Middle frontal gyrus (tissue), 1 donor: ENCODE measurements at regions not wholly inside any gene's neighbourhood (a gene's known extent, or its start where the extent isn't known, plus 50 kb on each side); places are given as distances from the start of the nearest gene placed in this dataset.

Source experiments
- DNase-seq: peaks from one replicate; pipeline ENCODE4 v3.0.0-alpha.2; 2015; ENCODE audit warnings: low spot score; ENCODE audit errors: extremely low spot score

DNA sequence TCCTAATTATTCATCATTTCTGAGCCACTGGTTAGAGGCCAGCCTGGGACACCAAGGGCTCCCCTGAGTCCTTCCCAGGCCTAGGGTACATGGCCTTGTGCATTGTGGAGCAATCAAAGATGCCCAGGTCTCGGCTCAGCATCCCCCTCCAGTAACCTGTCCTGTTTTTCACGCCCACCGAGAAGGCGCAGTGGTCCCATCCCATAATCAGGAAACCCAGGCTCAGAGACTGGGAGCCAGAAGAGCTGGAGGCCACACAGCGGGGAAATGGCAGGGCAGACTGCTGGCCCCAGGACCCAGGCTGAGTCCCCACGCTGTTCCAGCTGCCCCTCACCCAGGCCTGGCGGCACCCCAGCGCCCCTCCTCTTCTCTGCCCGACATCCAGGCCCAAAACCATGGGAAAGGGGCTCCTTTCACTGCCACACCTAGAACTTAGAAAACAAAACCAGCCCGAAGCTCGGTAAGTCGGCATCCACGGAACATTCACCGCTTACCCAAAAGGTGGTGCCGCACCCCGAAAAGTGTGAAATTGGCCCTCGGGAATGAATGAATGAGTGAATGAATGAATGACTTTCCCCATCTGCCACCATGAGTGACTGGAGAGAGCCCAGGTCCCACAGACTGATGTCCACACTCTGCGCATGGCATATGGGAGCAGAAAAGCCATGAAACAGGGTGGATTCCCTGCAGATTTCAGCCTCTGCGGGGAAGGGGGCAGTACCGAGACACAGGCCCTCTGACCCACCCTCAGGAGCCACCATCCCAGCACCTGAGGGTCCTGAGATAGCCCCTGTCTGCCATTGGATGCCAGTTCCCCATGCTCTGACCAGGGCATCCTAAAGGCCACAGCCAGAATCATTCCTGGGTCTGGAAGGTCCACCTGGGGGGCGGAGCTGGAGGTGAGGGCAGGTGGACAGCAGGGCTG is 132.5 kb downstream of the OLFM1 start:
- DNase-seq, result no peak

DNA sequence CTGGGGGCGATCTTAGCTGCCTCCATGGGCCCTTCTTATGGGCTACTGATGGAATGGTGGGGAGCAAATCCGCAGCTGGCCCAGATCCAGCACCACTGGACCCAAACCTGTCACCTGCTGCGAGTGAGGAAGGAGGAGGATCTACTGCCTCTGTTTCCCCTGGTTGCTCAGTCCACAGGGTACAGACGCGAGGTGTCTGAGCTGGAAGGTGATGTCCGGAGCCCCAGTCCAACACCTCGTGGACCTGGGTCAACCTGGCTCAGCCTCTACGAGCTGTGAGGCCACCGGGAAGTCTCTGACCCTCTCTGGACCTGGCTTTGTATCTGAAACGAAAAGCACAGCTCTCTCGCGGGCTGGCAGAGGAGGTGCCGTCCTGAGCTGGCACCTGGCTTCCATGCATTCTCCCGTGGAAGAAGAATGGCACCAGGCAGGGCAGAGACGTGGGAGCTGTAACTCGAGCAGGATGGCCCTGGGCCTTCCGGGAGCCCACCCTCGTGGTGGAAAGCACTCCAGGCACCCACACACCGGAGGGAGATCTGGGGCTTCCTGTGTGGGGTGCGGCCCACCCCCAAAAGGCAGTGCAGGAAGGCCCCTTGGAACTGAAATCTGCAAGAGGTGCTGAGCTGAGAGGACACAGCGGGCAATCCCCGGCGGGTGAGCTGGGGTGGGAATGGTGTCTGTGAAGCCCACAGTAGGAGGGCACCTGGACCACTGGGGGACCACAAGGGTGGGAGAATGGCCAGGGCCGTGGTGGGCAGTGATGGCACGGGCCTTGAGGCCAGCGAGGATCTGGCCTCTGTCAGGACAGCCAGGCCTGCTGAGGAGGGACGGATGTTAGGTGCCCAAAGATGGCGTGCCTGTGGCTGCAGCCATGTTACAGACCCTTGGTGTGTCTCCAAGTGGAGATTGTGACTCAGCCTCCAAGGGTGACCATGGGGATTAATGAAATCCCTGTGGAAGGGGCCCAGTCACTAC is 133.4 kb downstream of the OLFM1 start:
- no peak for DNase-seq

DNA sequence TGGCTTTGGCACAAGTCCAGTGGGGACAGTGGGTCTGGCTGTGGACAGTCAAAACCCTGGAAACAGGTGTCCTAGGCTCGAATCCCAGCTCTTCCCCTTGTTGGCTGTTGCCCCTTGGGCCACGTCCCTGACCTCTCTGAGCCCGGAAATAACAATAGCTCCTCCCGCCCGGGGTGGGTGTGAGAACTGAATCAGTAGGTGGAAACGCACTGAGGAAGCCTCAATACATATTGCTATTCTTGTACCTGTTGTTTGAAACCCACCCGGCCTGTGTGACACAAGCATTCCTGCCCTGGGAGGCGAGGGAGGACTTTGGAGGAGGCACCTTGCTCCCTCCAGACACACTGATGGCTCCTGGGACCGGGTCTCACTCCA is 134.1 kb downstream of the OLFM1 start:
- DNase-seq, result no peak

DNA sequence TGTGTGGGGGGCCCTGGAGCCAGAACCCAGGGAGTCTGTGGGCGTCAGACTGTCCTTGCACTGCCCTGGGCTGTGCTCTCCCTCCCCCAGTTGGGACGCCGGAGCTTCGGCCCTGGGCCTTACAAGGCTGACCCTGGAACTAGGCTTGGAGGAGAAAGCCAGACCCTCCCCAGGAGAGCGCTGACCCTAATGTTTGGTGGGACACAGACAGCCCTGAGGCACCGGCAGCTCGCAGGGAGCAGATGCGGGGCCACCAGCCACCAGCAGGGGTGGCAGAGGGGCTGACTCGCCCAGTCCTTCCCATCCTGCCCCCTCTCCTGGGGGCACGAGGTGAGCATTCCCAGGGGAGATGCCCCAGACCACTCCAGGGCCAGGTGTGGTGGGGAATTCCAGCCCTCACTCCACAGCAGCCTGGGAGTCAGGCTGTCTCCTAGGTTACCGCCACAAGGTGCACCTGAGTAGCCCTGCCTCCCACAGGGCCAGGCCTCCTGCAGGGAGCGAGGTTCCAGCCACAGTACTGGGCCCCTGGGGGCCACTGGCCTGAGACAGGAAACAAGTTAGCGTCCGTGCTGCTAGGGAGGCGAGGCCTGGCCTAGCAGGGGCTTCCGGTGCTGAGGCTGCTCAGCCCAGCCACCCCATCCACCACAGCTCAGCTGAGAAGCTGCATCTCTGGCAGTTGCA is 134.6 kb downstream of the OLFM1 start:
- no peak for DNase-seq

DNA sequence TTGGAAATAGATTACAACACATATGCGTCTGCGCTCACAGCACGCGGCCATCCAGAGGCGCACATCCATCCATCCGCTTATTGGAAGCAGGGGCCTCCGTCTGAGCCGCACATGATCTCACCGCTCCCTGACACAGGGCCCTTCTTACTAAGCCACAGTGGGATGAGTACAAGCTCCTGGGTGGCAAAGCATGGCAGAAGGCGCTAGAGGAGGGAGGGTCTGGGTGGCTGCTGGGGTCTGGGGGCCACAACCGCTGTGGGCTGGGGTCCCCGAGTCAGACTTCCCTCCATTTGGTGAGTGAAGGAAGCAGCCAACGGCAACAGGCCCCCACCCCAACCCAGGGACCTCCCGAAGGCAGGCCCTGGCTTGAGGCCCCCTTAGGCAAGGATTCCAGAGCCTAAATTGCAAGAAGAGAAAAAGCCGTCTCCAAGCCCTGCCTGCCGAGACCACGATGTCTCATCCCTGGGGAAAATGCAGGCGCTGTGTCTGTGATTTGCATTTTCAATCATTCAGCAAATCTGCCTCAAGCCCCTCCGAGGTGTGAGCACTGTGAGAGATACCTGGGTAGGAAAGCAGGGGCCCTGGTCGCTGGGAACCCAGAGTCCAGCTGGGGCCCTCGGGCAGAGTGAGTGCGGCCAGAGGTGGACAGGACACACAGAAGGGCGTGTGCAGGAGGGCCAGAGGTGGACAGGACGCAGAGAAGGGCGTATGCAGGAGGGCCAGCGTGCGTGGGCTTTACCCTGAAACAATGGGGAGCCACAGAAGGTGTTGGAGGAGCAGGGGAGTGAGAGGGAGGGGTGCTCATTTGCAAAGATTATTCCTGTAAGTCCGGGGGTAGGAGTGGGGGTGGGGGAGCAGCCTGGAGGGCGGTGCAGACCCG is 135.7 kb downstream of the OLFM1 start:
- DNase-seq, result no peak

DNA sequence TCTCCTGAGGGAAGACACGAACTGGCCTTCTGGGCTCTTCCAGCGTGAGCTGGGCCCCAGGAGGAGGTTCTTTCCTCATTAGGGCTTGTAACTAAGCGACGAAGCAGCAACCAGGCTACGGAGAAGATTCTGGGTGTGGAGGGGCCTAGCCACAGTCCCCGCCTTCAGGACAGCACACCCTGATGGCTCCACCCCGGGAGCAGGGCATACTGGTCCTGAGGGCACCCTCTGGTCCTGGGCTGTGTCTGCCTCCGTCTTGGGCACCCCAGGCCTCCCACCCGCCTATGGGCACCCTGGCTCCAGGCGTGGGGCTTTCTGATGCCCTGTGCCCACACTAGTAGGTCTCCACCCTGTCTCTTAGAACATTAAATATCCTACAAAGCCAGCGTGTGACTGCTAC is 136.4 kb downstream of the OLFM1 start:
- DNase-seq, result no peak

DNA sequence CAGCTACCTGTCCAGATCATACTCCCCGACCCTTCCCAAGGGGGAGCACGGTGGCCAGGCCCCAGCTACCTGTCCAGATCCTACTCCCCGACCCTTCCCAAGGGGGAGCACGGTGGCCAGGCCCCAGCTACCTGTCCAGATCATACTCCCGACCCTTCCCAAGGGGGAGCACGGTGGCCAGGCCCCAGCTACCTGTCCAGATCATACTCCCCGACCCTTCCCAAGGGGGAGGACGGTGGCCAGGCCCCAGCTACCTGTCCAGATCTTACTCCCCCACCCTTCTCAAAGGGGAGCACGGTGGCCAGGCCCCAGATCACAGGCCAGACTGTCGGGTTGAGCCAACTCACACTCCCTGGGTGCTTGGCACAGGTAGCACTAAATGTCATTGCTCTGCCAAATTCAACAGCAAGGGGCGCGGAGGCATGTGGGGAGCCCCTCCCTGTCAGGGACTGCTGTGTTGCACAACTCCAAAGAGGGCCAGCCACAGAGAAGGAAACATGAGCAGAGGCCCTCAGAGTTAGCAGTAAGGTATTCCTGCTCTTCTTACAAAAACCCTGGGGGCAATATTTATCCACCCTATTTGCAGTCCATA is 136.9 kb downstream of the OLFM1 start:
- no peak for DNase-seq

DNA sequence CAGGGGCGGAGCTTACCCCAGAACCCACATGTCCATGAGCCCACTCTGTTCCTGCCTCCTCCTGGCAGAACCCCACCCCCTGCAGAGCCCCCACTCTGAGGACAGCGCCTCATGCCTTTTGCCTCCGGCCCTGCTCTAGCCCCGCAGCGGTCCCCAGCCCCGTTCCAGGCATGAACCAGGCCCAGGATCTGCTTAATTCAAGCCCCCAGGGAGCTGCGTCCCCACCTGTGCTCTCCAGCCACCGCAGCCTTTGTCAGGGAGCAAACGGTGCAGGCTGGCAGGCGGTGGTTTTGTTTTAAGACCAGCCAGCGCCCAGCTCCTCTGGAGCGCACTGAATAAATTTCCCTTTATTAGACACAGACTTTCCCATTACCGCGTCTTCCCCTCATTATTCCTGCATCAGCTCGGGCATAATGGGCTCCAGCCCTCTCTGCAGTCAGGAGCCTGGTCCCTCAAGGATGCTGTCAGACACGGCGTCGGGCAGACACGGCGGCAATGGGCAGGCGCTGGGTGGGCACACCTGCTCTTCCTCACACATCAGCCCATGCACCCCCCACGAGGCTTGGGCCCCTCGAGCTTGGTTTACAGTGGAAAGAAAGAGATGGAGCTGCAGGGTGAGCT is 137.6 kb downstream of the OLFM1 start:
- DNase-seq, result no peak

DNA sequence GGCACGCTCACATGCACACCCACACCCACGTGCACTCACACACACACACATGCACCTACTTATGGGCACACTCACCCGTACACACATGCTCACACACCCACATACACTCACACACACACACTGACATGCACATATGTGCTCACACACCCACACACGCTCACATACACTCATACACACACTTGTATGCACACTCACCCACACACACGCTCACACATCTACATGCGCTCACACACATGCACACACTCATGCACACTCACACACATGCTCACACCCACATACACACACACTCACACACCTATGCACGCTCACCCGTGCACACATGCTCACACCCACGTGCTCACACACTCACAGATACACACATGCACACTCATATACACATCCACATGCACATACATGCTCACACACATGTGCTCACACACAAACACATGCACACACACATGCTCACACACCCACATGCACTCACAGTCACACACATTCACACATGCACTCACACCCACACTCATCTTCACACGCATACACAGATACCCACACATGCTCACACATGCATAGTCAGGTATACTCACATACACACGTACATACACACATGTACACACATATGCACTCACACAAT is 138.3 kb downstream of the OLFM1 start:
- no peak for DNase-seq

DNA sequence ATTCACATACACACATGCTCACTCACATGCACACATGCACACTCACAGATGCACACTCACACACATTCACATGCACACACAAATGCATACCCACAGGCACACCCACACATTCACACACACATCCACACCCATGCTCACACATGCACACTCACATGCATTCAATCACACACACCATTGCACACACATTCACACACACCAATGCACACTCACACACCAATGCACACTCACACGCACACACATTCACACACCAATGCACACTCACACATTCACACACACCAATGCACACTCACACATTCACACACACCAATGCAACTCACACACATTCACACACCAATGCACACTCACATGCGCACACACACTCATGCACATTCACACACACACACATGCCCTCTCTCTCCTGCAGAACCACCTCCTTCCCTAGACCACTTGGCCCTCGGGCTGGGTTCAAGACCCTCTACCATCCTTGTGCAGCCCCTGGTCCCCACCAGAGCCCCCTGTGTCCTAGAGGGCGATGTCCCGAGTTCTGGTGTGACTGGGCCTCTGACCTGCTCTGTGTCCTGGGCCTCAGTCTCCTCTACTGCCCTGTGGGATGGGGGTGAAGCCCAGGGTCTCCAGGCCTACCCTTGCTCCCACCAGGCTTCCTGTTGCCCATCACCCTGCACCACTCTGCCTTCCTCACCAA is 139.0 kb downstream of the OLFM1 start:
- DNase-seq, result no peak

DNA sequence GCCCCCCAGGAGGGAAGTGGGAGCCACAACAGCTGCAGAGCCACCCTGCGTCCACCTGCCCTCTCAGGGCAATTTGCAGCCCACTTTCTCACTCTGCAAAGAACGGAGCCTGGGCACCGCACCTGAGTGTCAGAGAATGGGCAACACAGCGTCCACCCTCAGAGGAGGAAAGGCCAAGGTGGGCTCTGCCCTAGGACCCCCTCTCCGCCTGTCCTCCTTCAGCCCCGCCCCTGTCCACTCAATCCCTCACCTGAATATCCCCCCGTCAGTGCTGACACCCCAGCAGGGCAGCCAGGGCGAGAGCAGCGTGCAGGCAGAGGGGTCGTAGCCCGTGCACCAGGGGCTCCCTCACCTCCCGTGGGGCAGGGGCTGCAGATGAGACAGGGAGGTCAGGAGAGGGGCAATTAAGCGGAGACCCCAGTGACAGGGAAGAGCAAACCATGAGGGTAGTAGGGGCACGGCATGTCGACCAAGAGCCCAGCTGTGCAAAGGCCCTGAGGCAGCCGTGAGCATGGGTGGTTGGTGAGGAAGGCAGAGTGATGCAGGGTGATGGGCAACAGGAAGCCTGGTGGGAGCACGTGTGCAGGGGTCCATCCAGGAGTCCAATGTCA is 140.3 kb downstream of the OLFM1 start:
- no peak for DNase-seq

DNA sequence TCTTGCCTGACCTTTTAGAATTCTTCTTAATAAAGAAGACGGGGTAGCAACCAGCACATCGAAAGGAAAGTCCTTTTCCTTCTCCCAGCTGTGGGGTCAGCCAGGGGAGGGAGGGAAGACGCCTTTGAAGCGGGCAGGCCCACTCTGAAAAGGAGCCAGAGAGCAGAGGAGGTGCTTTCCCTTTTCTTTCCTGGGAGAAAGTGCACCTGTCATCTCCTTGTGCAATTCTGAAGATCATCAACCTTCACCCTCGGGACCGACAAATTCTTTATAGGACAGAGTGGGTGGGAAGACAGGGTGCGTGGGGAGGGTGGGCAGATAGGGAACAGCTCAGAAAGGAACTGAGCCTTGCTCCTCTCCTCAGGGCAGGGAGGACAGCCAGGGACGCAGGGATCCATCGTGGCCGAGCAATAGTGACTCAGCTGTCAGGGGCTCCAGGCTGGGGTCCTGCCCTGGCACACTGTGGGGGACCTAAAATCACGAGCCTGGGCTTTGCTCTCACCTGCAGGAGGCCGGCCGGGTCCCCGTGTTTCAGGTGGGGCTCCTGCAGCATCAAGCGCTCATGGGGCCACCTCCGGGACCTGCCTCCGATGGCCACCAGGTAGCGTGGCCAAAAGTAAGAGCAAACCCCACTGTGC is 141.0 kb downstream of the OLFM1 start:
- DNase-seq, result no peak

DNA sequence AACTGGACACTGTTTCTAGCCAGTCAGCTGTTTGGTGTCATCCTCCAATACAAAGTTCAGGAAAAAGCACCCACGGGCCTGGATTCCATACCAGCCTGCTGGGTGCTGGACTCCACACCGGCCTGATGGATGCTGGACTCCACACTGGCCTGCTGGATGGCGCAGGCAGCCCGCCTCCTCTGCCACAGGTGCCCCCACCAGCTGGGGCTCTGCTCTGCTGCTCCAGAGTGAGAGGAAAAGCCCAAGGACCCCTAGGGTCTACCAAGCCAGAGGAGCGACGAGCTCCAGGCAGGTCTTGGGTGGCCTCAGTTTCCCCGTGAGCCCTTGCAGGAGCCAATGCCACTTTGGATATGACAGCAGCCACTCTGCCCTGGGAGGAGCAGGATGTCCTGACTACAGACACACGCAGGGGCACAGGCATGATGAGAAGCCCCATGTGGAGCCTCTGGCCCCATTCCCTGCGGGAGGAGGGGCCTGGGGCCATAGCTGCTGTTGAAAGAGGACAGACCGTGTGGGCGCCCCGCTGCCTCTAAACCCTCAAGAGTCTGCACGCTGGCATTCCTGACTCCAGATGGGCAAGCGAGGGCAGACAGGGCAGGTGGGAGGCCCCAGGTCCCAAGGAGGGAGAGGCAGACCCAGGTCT is 141.6 kb downstream of the OLFM1 start:
- no peak for DNase-seq

DNA sequence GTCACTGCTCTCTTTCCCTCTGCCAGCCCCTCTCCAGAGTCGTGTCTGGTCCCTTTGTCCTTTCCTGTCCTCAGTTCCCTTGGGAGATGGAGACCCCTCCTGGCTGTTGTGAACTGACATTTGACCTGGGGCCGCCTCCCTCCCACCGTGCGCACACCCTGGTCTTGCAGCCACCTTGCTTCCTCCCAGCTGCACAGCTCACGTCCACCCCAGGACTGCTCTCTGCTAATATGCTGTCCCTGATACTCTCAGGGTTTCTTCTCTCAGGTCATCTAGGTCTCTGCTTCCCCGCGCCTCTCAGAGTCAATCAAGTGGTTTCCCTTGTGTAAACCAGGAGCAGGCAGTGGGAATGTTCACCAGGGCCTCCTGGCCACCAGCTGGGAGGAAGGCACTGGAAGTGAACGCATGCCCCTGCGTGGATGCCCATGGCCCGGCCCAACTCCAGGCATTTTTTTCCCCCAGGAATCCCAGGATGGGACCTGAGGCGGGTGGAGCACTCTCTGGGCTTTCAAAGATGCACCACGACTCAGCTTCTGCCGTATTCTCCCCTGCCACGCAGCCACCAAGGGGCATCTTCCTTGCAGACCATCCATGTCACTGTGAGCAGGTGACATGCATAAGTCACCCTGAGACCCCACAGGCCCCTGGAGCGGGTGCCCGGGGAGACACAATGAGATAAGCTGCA is 142.4 kb downstream of the OLFM1 start:
- no peak for DNase-seq

DNA sequence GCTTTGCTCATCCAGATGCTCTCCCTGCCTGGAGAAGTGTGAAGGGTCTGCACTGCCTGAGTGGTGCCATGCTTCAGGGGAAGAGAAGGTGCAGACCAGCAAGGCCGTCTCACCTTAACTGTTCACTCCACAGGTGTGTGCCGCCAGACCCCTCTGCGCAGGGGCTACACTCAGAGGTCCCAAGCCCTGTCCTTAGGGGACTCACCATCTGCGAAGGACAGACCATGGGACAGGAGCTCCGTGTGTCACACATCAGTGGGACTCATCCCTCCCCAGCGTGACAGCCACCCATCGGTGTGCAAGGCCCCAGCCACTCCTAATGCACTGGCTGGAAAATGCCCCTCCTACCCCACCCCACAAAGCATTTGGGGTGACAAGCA is 142.9 kb downstream of the OLFM1 start:
- no peak for DNase-seq

DNA sequence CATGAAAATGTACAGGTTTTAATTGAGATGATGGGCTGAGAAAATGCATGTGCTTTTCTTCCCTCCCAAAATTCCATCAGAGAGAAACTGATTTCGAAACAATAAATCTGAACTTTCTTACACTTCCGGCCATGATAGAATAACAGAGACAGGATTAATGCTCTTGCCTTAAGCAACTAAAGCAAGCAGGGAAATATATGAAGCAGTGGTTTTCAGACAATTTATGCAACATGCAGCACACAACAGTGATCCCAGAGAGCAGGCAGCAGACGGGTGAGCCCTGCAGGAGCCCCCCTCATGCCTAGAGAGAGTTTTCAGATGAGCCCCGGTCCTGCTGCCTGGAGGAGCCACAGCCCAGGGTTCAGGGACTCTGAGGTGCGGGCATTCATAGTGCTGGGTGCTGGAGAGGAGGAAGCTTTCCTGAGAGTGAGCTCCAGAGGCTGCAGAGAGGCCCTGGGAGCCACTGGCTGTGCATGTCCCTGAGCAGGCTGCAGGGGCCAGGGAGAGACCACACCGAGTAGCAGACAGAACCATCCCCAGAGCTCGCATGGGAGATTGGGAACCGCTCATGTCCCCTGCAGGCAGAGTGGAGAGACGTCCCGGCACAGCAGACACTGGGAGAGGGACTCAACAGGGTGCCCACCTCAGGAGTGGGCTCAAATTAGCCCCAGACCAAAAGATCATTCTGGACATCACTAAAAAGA is 143.5 kb downstream of the OLFM1 start:
- DNase-seq, result no peak
